Astrocyte (in vitro differentiated cells and primary cell): ENCODE measurements at regions not wholly inside any gene's neighbourhood (a gene's known extent, or its start where the extent isn't known, plus 50 kb on each side); places are given as distances from the start of the nearest gene placed in this dataset.
A peak's percentile ranks its signal among the peaks of the same experiment; 100 is the strongest.

Experiments used
- DNase-seq: peaks from one replicate; pipeline ENCODE4 v3.0.0-alpha.2; 2010; ENCODE audit warnings: low read depth
- FAIRE-seq: peaks from 2 replicates; lab custom pipeline; 2011; peaks lifted over from hg19 to GRCh38; lab: Jason Lieb, UNC
- H2AFZ ChIP-seq: 2 replicates; pipeline ENCODE4 v1.6.0; 2012; ENCODE audit warnings: low read depth, low read length, inconsistent platforms
- H3K27ac ChIP-seq: 2 replicates; pipeline ENCODE4 v1.5.1; 2011; ENCODE audit warnings: low read depth, low read length, inconsistent platforms
- H3K27me3 ChIP-seq: 2 replicates; pipeline ENCODE4 v1.6.0; 2011; ENCODE audit warnings: low read length, inconsistent platforms; ENCODE audit not compliant: insufficient read depth
- H3K36me3 ChIP-seq: 2 replicates; pipeline ENCODE4 v1.5.1; 2011; ENCODE audit warnings: low read length, inconsistent platforms; ENCODE audit not compliant: insufficient read depth
- H3K4me1 ChIP-seq: 2 replicates; pipeline ENCODE4 v1.5.1; 2011; ENCODE audit warnings: low read length, inconsistent platforms; ENCODE audit not compliant: insufficient read depth
- H3K4me2 ChIP-seq: 2 replicates; pipeline ENCODE4 v1.6.0; 2012; ENCODE audit warnings: low read length, inconsistent platforms
- H3K4me3 ChIP-seq: 2 replicates; pipeline ENCODE4 v1.5.1; 2011; ENCODE audit warnings: low read depth, mild to moderate bottlenecking, low read length, inconsistent platforms; ENCODE audit not compliant: insufficient read depth
- H3K79me2 ChIP-seq: 2 replicates; pipeline ENCODE4 v1.6.0; 2012; ENCODE audit warnings: mild to moderate bottlenecking, low read length, inconsistent platforms; ENCODE audit not compliant: insufficient read depth
- H3K9ac ChIP-seq: 2 replicates; pipeline ENCODE4 v1.6.0; 2012; ENCODE audit warnings: mild to moderate bottlenecking, low read length, inconsistent platforms
- H3K9me3 ChIP-seq: 2 replicates; pipeline ENCODE4 v1.5.1; 2012; ENCODE audit warnings: low read depth, mild to moderate bottlenecking, low read length, inconsistent platforms; ENCODE audit not compliant: insufficient read depth
- H4K20me1 ChIP-seq: 2 replicates; pipeline ENCODE4 v1.6.0; 2012; ENCODE audit warnings: low read length, inconsistent platforms; ENCODE audit not compliant: insufficient read depth
- H3K27ac Mint-ChIP-seq: one replicate; pipeline ENCODE4 v1.8.0; 2021; ENCODE audit warnings: mild to moderate bottlenecking, mixed read lengths; ENCODE audit not compliant: unreplicated experiment
- H3K27me3 Mint-ChIP-seq: one replicate; pipeline ENCODE4 v1.8.0; 2021; ENCODE audit warnings: low read depth, mixed read lengths; ENCODE audit not compliant: unreplicated experiment
- H3K36me3 Mint-ChIP-seq: one replicate; pipeline ENCODE4 v1.8.0; 2021; ENCODE audit warnings: low read depth, mixed read lengths; ENCODE audit not compliant: unreplicated experiment
- H3K4me1 Mint-ChIP-seq: one replicate; pipeline ENCODE4 v1.8.0; 2021; ENCODE audit warnings: low read depth, mixed read lengths; ENCODE audit not compliant: unreplicated experiment
- H3K4me3 Mint-ChIP-seq: one replicate; pipeline ENCODE4 v1.8.0; 2021; ENCODE audit warnings: mild to moderate bottlenecking, moderate library complexity, mixed read lengths; ENCODE audit not compliant: unreplicated experiment
- H3K9me3 Mint-ChIP-seq: one replicate; pipeline ENCODE4 v1.8.0; 2021; ENCODE audit warnings: mild to moderate bottlenecking, mixed read lengths; ENCODE audit not compliant: unreplicated experiment
- CTCF ChIP-seq: IDR thresholded peaks from 2 replicates; pipeline ENCODE4 v1.5.1; 2011; ENCODE audit warnings: low read depth, mild to moderate bottlenecking, inconsistent platforms, low read length, moderate library complexity; ENCODE audit not compliant: insufficient read depth
- EZH2 ChIP-seq: IDR thresholded peaks from 2 replicates; pipeline ENCODE4 v1.6.1; 2012; ENCODE audit warnings: mild to moderate bottlenecking, low read length, inconsistent platforms; ENCODE audit not compliant: insufficient read depth

GRCh38 chr12:118574288-118574687, 197.9 kb downstream of the SUDS3 start:
- no peaks in the 10 kb centered on the region for H3K27me3 ChIP-seq
- no peak overlapping the region for H3K4me3 ChIP-seq
- H3K4me2 ChIP-seq = no peak overlapping the region
- TF ChIP-seq EZH2 (no peak), CTCF (no peak)
- Mint-ChIP-seq H3K27ac (no peak overlapping the region), H3K9me3 (no peaks in the 10 kb centered on the region), H3K27me3 (no peaks in the 10 kb centered on the region), H3K4me1 (no peaks in the 10 kb centered on the region), H3K36me3 (no peaks in the 10 kb centered on the region), H3K4me3 (no peak overlapping the region)
- DNase-seq = no peak
- H4K20me1 ChIP-seq = no peaks in the 10 kb centered on the region
- H2AFZ ChIP-seq = no peak overlapping the region
- no peak overlapping the region for H3K9ac ChIP-seq
- no peaks in the 10 kb centered on the region for H3K9me3 ChIP-seq
- H3K79me2 ChIP-seq = no peaks in the 10 kb centered on the region
- H3K4me1 ChIP-seq = no peaks in the 10 kb centered on the region
- H3K36me3 ChIP-seq = no peaks in the 10 kb centered on the region
- FAIRE-seq = no peak
- no peak overlapping the region for H3K27ac ChIP-seq

- no peak overlapping the region for H3K27ac Mint-ChIP-seq
- no peaks in the 10 kb centered on the region for H3K27me3 Mint-ChIP-seq
- no peaks in the 10 kb centered on the region for H3K36me3 ChIP-seq
- no peak overlapping the region for H3K4me2 ChIP-seq
- H3K79me2 ChIP-seq = no peaks in the 10 kb centered on the region
- TF ChIP-seq EZH2 = no peak
- TF ChIP-seq CTCF = no peak
- no peaks in the 10 kb centered on the region for H3K9me3 ChIP-seq
- H3K27me3 ChIP-seq = no peaks in the 10 kb centered on the region
- H3K4me1 Mint-ChIP-seq = no peaks in the 10 kb centered on the region
- H3K4me3 ChIP-seq = no peak overlapping the region
- FAIRE-seq (peak; percentile 73), DNase-seq (no peak)
- H3K9ac ChIP-seq = no peak overlapping the region
- H3K4me3 Mint-ChIP-seq = no peak overlapping the region
- no peaks in the 10 kb centered on the region for H3K36me3 Mint-ChIP-seq
- H3K4me1 ChIP-seq = no peaks in the 10 kb centered on the region
- no peaks in the 10 kb centered on the region for H4K20me1 ChIP-seq
- no peak overlapping the region for H2AFZ ChIP-seq
- no peaks in the 10 kb centered on the region for H3K9me3 Mint-ChIP-seq
- no peak overlapping the region for H3K27ac ChIP-seq
Observed at GRCh38 chr12:118575730-118576129, 199.4 kb downstream of the SUDS3 start.

- H4K20me1 ChIP-seq = no peaks in the 10 kb centered on the region
- FAIRE-seq = no peak
- DNase-seq = no peak
- Mint-ChIP-seq H3K27me3 (peaks cover 5% of the 10 kb centered on the region), H3K36me3 (no peaks in the 10 kb centered on the region), H3K9me3 (peaks cover 1% of the 10 kb centered on the region), H3K4me1 (no peaks in the 10 kb centered on the region), H3K27ac (no peak overlapping the region), H3K4me3 (no peak overlapping the region)
- H3K27me3 ChIP-seq = no peaks in the 10 kb centered on the region
- no peaks in the 10 kb centered on the region for H3K79me2 ChIP-seq
- no peak for TF ChIP-seq EZH2
- TF ChIP-seq CTCF = no peak
- no peak overlapping the region for H3K9ac ChIP-seq
- no peak overlapping the region for H3K27ac ChIP-seq
- H3K4me3 ChIP-seq = no peak overlapping the region
- H3K4me2 ChIP-seq = no peak overlapping the region
- H2AFZ ChIP-seq = no peak overlapping the region
- no peaks in the 10 kb centered on the region for H3K9me3 ChIP-seq
- H3K36me3 ChIP-seq = no peaks in the 10 kb centered on the region
- no peaks in the 10 kb centered on the region for H3K4me1 ChIP-seq
Observed at GRCh38 chr12:118581371-118581770, 205.0 kb downstream of the SUDS3 start.
